Caco-2 (cell line): ENCODE measurements at regions not wholly inside any gene's neighbourhood (a gene's known extent, or its start where the extent isn't known, plus 50 kb on each side); places are given as distances from the start of the nearest gene placed in this dataset.

Experiments used
- BruUV-seq: library from RNA; stranded (reverse); fragments of 400-500 nt; replicated peaks from 2 replicates; lab custom pipeline; 2021; lab: Mats Ljungman, UMichigan
- CTCF ChIA-PET: fragments of 300-600 bp; sonication (Branson Sonifier 250); formaldehyde crosslinking; loops from one replicate; lab custom pipeline; 2022; ENCODE audit warnings: antibody characterized with exemption; lab: Charles Lee
- POLR2A ChIA-PET: fragments of 300-600 bp; sonication (Branson Sonifier 250); formaldehyde crosslinking; loops from one replicate; lab custom pipeline; 2022; ENCODE audit warnings: antibody characterized with exemption; lab: Charles Lee
- DNase-seq, 2 experiments: peaks; one replicate each; pipeline versions ENCODE4 v3.0.0 to v3.0.0-alpha.2; 2020 to 2022
- H3K27me3 ChIP-seq: replicated peaks from 2 replicates; pipeline ENCODE4 v1.6.0; 2011; ENCODE audit warnings: low read length; ENCODE audit not compliant: control insufficient read depth, insufficient read depth
- H3K36me3 ChIP-seq: 2 replicates; pipeline ENCODE4 v1.5.1; 2011; ENCODE audit warnings: low read length; ENCODE audit not compliant: control insufficient read depth, insufficient read depth
- H3K4me1 ChIP-seq: fragments of 250-450 bp; sonication (Bioruptor Pico); 2 replicates; pipeline ENCODE4 v1.5.1; 2020; ENCODE audit warnings: mild to moderate bottlenecking
- H3K4me3 ChIP-seq: 2 replicates; pipeline ENCODE4 v1.5.1; 2011; ENCODE audit warnings: low read depth, mild to moderate bottlenecking, control low read depth, low read length
- H3K9me3 ChIP-seq: fragments of 250-450 bp; sonication (Bioruptor Pico); 2 replicates; pipeline ENCODE4 v1.5.1; 2020; ENCODE audit warnings: mild to moderate bottlenecking, moderate library complexity
- H3K27ac Mint-ChIP-seq: one replicate; pipeline ENCODE4 v1.8.0; 2022; ENCODE audit warnings: mixed read lengths; ENCODE audit not compliant: unreplicated experiment
- H3K27me3 Mint-ChIP-seq: one replicate; pipeline ENCODE4 v1.8.0; 2022; ENCODE audit warnings: mixed read lengths; ENCODE audit not compliant: insufficient read depth, unreplicated experiment
- H3K36me3 Mint-ChIP-seq: one replicate; pipeline ENCODE4 v1.8.0; 2022; ENCODE audit warnings: mild to moderate bottlenecking, mixed read lengths; ENCODE audit not compliant: insufficient read depth, unreplicated experiment
- H3K4me1 Mint-ChIP-seq: one replicate; pipeline ENCODE4 v1.8.0; 2022; ENCODE audit warnings: low read depth, mixed read lengths; ENCODE audit not compliant: unreplicated experiment
- H3K4me3 Mint-ChIP-seq: one replicate; pipeline ENCODE4 v1.8.0; 2022; ENCODE audit warnings: mild to moderate bottlenecking, moderate library complexity, mixed read lengths; ENCODE audit not compliant: unreplicated experiment
- H3K9me3 Mint-ChIP-seq: one replicate; pipeline ENCODE4 v1.8.0; 2022; ENCODE audit warnings: mixed read lengths; ENCODE audit not compliant: unreplicated experiment
- CTCF ChIP-seq, 2 experiments: fragments of 200-600 bp in 1 of 2; IDR thresholded peaks; 1 replicate in 1 of 2; 2 replicates in 1 of 2; pipeline versions ENCODE4 v1.5.1 to v1.8.0; 2011 to 2022; ENCODE audit warnings: antibody characterized with exemption in 1 of 2, control low read depth in 1 of 2, inconsistent platforms in 1 of 2, low read depth in 1 of 2, low read length in 1 of 2, mild to moderate bottlenecking in 1 of 2, moderate library complexity in 1 of 2; ENCODE audit not compliant: insufficient read depth in 1 of 2, severe bottlenecking in 1 of 2, unreplicated experiment in 1 of 2
- intact Hi-C: fragments of 100-400 bp; cut with micrococcal nuclease; formaldehyde crosslinking; loops from one replicate; pipeline ENCODE4 v1.10.0; 2022; ENCODE audit not compliant: unreplicated experiment

- ChIA-PET POLR2A (no interaction called here), CTCF (no interaction called here)
- TF ChIP-seq CTCF (IDR thresholded peaks at IDR 0.05; ENCODE audit: insufficient read depth in 1 of 2, low read depth in 1 of 2, low read length in 1 of 2, severe bottlenecking in 1 of 2, unreplicated experiment in 1 of 2), result no peak
- H3K27me3 ChIP-seq, result no peaks in the 10 kb centered on the region
- H3K27ac Mint-ChIP-seq, result no peak overlapping the region
- H3K9me3 ChIP-seq, result no peaks in the 10 kb centered on the region
- no peak overlapping the region for H3K4me3 Mint-ChIP-seq
- intact Hi-C loops, result no loop called here
- H3K9me3 Mint-ChIP-seq, result no peaks in the 10 kb centered on the region
- no TSS peak for BruUV-seq
- H3K4me3 ChIP-seq, result no peak overlapping the region
- no peaks in the 10 kb centered on the region for H3K36me3 ChIP-seq
- DNase-seq, result no peak
- H3K4me1 Mint-ChIP-seq, result no peaks in the 10 kb centered on the region
- no peaks in the 10 kb centered on the region for H3K4me1 ChIP-seq
- no peaks in the 10 kb centered on the region for H3K27me3 Mint-ChIP-seq
- H3K36me3 Mint-ChIP-seq, result no peaks in the 10 kb centered on the region
Measured at GRCh38 chr6:132202574-132202973, 198.7 kb downstream of the MOXD1 start.

GRCh38 chr6:132199343-132199742, 201.9 kb downstream of the MOXD1 start:
- no peaks in the 10 kb centered on the region for H3K36me3 ChIP-seq
- no peaks in the 10 kb centered on the region for H3K4me1 ChIP-seq
- Mint-ChIP-seq H3K36me3 (no peaks in the 10 kb centered on the region), H3K4me1 (no peaks in the 10 kb centered on the region), H3K27ac (no peak overlapping the region), H3K9me3 (no peaks in the 10 kb centered on the region), H3K4me3 (no peak overlapping the region), H3K27me3 (no peaks in the 10 kb centered on the region)
- no peak overlapping the region for H3K4me3 ChIP-seq
- BruUV-seq, result no TSS peak
- H3K9me3 ChIP-seq, result no peaks in the 10 kb centered on the region
- POLR2A ChIA-PET, result no interaction called here
- intact Hi-C loops, result no loop called here
- no peak for TF ChIP-seq CTCF (IDR thresholded peaks at IDR 0.05; ENCODE audit: insufficient read depth in 1 of 2, low read depth in 1 of 2, low read length in 1 of 2, severe bottlenecking in 1 of 2, unreplicated experiment in 1 of 2)
- no peak for DNase-seq
- no peaks in the 10 kb centered on the region for H3K27me3 ChIP-seq
- CTCF ChIA-PET, result no interaction called here

- Histone ChIP-seq H3K9me3 (no peaks in the 10 kb centered on the region), H3K27me3 (no peaks in the 10 kb centered on the region), H3K4me1 (no peaks in the 10 kb centered on the region), H3K4me3 (no peak overlapping the region), H3K36me3 (no peaks in the 10 kb centered on the region)
- H3K9me3 Mint-ChIP-seq, result no peaks in the 10 kb centered on the region
- no peaks in the 10 kb centered on the region for H3K27me3 Mint-ChIP-seq
- ChIA-PET CTCF (no interaction called here), POLR2A (no interaction called here)
- no peak for DNase-seq
- no peak for TF ChIP-seq CTCF (IDR thresholded peaks at IDR 0.05; ENCODE audit: insufficient read depth in 1 of 2, low read depth in 1 of 2, low read length in 1 of 2, severe bottlenecking in 1 of 2, unreplicated experiment in 1 of 2)
- no TSS peak for BruUV-seq
- no peak overlapping the region for H3K4me3 Mint-ChIP-seq
- no peaks in the 10 kb centered on the region for H3K36me3 Mint-ChIP-seq
- intact Hi-C loops, result no loop called here
- H3K4me1 Mint-ChIP-seq, result no peaks in the 10 kb centered on the region
- no peak overlapping the region for H3K27ac Mint-ChIP-seq
Measured at GRCh38 chr6:132198896-132199295, 202.4 kb downstream of the MOXD1 start.
